PC-9 (cell line): ENCODE measurements at regions not wholly inside any gene's neighbourhood (a gene's known extent, or its start where the extent isn't known, plus 50 kb on each side); places are given as distances from the start of the nearest gene placed in this dataset.
"Not testable (repeated sequence)": the region's sequence is repeated elsewhere in the genome, so short reads cannot be mapped to it uniquely, and the experiment has no call there.

ENCODE experiments used
- CTCF ChIP-seq: fragments of 200-600 bp; sonication (generic); conservative IDR thresholded peaks from 2 replicates; pipeline ENCODE4 v1.6.1; 2017; ENCODE audit warnings: mixed run types, antibody characterized with exemption, mild to moderate bottlenecking, moderate library complexity
- EZH2 ChIP-seq: fragments of 200-600 bp; sonication (generic); IDR thresholded peaks from 2 replicates; pipeline ENCODE4 v1.8.0; 2017; ENCODE audit warnings: antibody characterized with exemption, low read depth

- not testable (repeated sequence) for TF ChIP-seq CTCF, EZH2
These were observed 96.8 kb upstream of the POMZP3 start for GRCh38 chr7:76723928-76724327.
